ENCODE measurements at regions not wholly inside any gene's neighbourhood (a gene's known extent, or its start where the extent isn't known, plus 50 kb on each side); places are given as distances from the start of the nearest gene placed in this dataset.
"Not testable (repeated sequence)": the region's sequence is repeated elsewhere in the genome, so short reads cannot be mapped to it uniquely, and the experiment has no call there.

DNA sequence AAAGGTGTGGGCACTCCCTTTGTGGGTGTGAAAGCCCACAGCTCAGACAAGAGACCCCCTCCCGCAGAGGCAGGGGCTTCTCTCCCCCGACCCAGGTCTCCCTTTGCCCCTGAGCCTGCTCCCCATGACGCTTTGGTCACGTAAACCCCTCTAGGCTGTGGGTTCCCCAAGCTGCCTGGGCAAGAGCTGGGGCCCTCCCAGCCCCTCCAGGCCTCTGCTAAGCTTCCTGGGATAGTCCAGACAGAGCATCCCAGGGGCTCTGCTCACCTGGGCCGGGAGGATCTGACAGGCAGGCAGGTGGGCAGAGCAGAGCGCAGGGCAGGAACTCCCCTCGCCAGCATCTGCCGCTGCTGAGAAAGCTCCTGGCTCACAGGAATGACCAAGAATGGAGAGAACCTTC, 177.3 kb downstream of the BANP start:
- TF ChIP-seq EP300 (IDR thresholded peaks at IDR 0.05) (no peak), POLR2A (IDR thresholded peaks at IDR 0.05) (no peak)
- TF ChIP-seq, protein P1, sequence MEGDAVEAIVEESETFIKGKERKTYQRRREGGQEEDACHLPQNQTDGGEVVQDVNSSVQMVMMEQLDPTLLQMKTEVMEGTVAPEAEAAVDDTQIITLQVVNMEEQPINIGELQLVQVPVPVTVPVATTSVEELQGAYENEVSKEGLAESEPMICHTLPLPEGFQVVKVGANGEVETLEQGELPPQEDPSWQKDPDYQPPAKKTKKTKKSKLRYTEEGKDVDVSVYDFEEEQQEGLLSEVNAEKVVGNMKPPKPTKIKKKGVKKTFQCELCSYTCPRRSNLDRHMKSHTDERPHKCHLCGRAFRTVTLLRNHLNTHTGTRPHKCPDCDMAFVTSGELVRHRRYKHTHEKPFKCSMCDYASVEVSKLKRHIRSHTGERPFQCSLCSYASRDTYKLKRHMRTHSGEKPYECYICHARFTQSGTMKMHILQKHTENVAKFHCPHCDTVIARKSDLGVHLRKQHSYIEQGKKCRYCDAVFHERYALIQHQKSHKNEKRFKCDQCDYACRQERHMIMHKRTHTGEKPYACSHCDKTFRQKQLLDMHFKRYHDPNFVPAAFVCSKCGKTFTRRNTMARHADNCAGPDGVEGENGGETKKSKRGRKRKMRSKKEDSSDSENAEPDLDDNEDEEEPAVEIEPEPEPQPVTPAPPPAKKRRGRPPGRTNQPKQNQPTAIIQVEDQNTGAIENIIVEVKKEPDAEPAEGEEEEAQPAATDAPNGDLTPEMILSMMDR (IDR thresholded peaks at IDR 0.05) = no peak
- WGBS, 2 donors = 94 to 95% methylated on average over 8 of the region's 8 CpGs
- H3K4me3 ChIP-seq = no peak overlapping the region

DNA sequence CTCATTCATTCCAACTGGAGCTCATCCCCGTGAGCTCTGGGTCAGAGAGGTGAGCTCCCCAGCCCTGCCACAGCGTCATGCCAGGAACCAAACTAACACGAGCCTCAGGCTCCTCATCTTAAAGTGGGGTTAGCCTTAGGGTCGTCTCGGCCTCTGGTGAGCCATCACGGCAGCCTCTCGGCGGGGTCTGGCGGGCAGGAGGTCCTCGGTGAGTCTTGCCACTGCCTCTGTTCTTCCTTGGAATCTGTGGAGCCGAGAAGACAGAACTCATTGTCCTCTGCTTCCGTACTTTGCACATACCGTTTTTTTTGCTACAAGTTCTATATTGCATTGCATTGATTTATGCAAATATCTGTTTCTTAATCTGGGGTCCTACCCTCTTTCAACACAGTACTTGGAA, 177.9 kb downstream of the BANP start:
- WGBS, 2 donors = 73 to 86% methylated on average over 13 of the region's 13 CpGs
- not testable (repeated sequence) for DNase-seq (ENCODE audit: low spot score in 2 of 2)

More for the DNA sequence above, 177.3 kb downstream of the BANP start:
- DNase-seq (ENCODE audit: low spot score in 2 of 2) = no peak
- no peaks in the 10 kb centered on the region for H3K4me1 ChIP-seq
- no peaks in the 10 kb centered on the region for H3K27me3 ChIP-seq
- no peaks in the 10 kb centered on the region for H3K9me3 ChIP-seq
- H3K27ac ChIP-seq = no peak overlapping the region
- H3K36me3 ChIP-seq = no peaks in the 10 kb centered on the region

DNA sequence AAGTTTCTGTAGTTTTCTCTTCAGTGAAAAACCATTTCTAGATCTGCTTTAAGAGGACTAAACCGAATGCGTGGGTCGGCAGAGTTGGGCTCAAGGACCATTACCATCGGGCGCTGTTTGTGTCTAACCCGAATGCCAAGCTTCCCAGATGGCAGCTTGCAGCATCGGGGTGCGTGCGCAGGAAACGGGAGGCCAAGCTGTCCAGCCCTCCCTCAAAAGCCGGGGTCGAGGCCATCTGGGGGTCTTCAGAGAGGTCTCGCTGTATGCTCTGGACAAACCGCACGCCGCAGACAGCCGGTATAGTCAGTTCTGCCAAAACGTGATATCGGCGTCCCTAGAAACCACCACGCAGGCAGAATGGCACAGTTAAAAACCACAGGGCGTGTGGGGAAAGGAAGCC, 178.8 kb downstream of the BANP start:
- TF ChIP-seq POLR2A (IDR thresholded peaks at IDR 0.05) = no peak
- TF ChIP-seq, protein P1 (IDR thresholded peaks at IDR 0.05) = no peak
- TF ChIP-seq EP300 (IDR thresholded peaks at IDR 0.05) = no peak
- H3K36me3 ChIP-seq = no peaks in the 10 kb centered on the region
- H3K27me3 ChIP-seq = no peaks in the 10 kb centered on the region
- no peaks in the 10 kb centered on the region for H3K9me3 ChIP-seq
- no peak for DNase-seq (ENCODE audit: low spot score in 2 of 2)
- no peaks in the 10 kb centered on the region for H3K4me1 ChIP-seq
- no peak overlapping the region for H3K4me3 ChIP-seq
- WGBS, 2 donors = 91 to 93% methylated on average over 22 of the region's 22 CpGs
- no peak overlapping the region for H3K27ac ChIP-seq

More for the DNA sequence above, 177.9 kb downstream of the BANP start:
- H3K4me1 ChIP-seq, H3K36me3 ChIP-seq, H3K9me3 ChIP-seq, H3K27me3 ChIP-seq, H3K27ac ChIP-seq, H3K4me3 ChIP-seq: not testable (repeated sequence)

DNA sequence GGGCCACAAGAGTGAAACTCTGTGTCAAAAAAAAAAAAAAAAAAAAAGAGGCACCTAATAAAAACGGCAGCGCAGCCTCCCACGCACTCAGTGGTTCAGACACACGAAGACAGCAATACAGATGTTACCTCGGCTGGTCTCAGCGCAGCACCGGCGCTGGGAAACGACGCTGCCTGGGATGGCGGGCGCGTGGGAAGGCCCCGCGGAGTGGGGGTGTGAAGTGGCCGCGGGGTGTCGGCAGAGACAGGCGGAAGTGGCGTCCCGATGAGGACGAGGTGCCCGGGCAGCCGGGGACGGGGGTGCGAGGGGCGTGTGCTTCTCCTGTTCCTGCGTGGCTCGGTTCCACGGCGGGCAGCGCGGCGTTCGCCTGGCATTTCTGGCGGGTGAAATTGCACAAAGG, 179.4 kb downstream of the BANP start:
- Histone ChIP-seq H3K4me1 (no peaks in the 10 kb centered on the region), H3K36me3 (no peaks in the 10 kb centered on the region), H3K4me3 (no peak overlapping the region), H3K9me3 (no peaks in the 10 kb centered on the region), H3K27me3 (no peaks in the 10 kb centered on the region), H3K27ac (no peak overlapping the region)
- no peak for DNase-seq (ENCODE audit: low spot score in 2 of 2)
- TF ChIP-seq POLR2A (IDR thresholded peaks at IDR 0.05) = no peak
- TF ChIP-seq, protein P1 (IDR thresholded peaks at IDR 0.05) = no peak
- no peak for TF ChIP-seq EP300 (IDR thresholded peaks at IDR 0.05)
- whole genome bisulfite sequencing, 2 donors = 94 to 95% methylated on average over 36 of the region's 36 CpGs

DNA sequence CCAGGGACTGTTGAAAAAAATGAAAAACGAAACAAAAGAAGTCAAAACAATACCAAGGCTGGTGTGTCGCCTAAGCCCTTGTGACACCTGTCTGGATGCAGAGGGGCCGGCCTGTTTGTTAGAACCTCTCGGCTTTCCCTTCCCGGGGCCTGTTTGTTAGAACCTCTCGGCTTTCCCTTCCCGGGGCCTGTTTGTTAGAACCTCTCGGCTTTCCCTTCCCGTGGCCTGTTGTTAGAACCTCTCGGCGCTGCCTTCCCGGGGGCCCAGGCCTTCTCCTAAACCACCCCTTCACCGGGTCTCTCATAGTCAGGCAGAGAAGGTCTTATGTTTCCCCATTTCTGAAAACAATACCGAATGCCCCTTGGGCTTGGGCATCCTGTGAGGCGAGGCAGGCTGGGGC, 180.0 kb downstream of the BANP start:
- H3K4me1 ChIP-seq = no peaks in the 10 kb centered on the region

More for the DNA sequence above, 180.0 kb downstream of the BANP start:
- no peak for DNase-seq (ENCODE audit: low spot score in 2 of 2)
- H3K4me3 ChIP-seq = no peak overlapping the region
- TF ChIP-seq POLR2A (IDR thresholded peaks at IDR 0.05) (no peak), EP300 (IDR thresholded peaks at IDR 0.05) (no peak)
- TF ChIP-seq, protein P1 (IDR thresholded peaks at IDR 0.05) = no peak
- no peaks in the 10 kb centered on the region for H3K9me3 ChIP-seq
- no peaks in the 10 kb centered on the region for H3K27me3 ChIP-seq
- H3K27ac ChIP-seq = no peak overlapping the region
- H3K36me3 ChIP-seq = no peaks in the 10 kb centered on the region
- 87 to 92% methylated on average over 15 of the region's 15 CpGs for whole genome bisulfite sequencing, 2 donors
